Esophagus muscularis mucosa (tissue), 4 donors: ENCODE measurements at regions not wholly inside any gene's neighbourhood (a gene's known extent, or its start where the extent isn't known, plus 50 kb on each side); places are given as distances from the start of the nearest gene placed in this dataset.

ENCODE experiments used
- DNase-seq: peaks from one replicate; pipeline ENCODE4 v3.0.0-alpha.2; 2017; ENCODE audit errors: extremely low spot score
- H3K27ac ChIP-seq, 4 donors: fragments of 200-600 bp; sonication (generic); replicated peaks in 1 of 4; 1 replicate in 3 of 4; 2 replicates in 1 of 4; pipeline ENCODE4 v1.5.1; 2016 to 2019; ENCODE audit warnings: mild to moderate bottlenecking in 1 of 4
- H3K27me3 ChIP-seq, 4 donors: fragments of 200-600 bp; sonication (generic); one replicate each; pipeline versions ENCODE4 v1.5.1 to v1.6.0; 2016 to 2019
- H3K36me3 ChIP-seq, 4 donors: fragments of 200-600 bp; sonication (generic); one replicate each; pipeline ENCODE4 v1.5.1; 2016 to 2019
- H3K4me1 ChIP-seq, 4 donors: fragments of 200-600 bp; sonication (generic); one replicate each; pipeline ENCODE4 v1.5.1; 2016 to 2019
- H3K4me3 ChIP-seq, 4 donors: fragments of 200-600 bp; sonication (generic); 1 replicate in 2 of 4; 2 replicates in 2 of 4; pipeline ENCODE4 v1.5.1; 2016 to 2019; ENCODE audit warnings: mild to moderate bottlenecking in 4 of 4, moderate library complexity in 1 of 4
- H3K9me3 ChIP-seq, 4 donors: fragments of 200-600 bp; sonication (generic); 1 replicate in 3 of 4; 2 replicates in 1 of 4; pipeline ENCODE4 v1.5.1; 2016 to 2019
- EP300 ChIP-seq: sonication (generic); formaldehyde crosslinking; IDR thresholded peaks from one replicate; pipeline ENCODE4 v1.6.1; 2017; ENCODE audit warnings: antibody characterized with exemption
- POLR2A ChIP-seq: fragments of 450-650 bp; IDR thresholded peaks from one replicate; pipeline ENCODE4 v1.6.1; 2017; ENCODE audit warnings: antibody characterized with exemption, moderate library complexity, mild to moderate bottlenecking, low read depth
- POLR2AphosphoS5 ChIP-seq, 2 donors: sonication (generic); formaldehyde crosslinking; IDR thresholded peaks; one replicate each; pipeline ENCODE4 v1.6.1; 2017; ENCODE audit warnings: antibody characterized with exemption in 2 of 2
- WGBS: methylation state at CpG from one replicate; pipeline ENCODE4 v1.1.5; 2018; 5-methylcytosine and 5-hydroxymethylcytosine counted together
- intact Hi-C: fragments of 100-400 bp; cut with DNase I; formaldehyde crosslinking; loops from one replicate; pipeline ENCODE4 v1.15.1; 2023
- TF ChIP-seq, protein P1 (sequence below), 3 experiments: fragments of 200-600 bp in 2 of 3; fragments of 450-650 bp in 1 of 3; sonication (generic) in 2 of 3; IDR thresholded peaks; one replicate each; pipeline ENCODE4 v1.5.1; 2017 to 2019; ENCODE audit warnings: antibody characterized with exemption in 3 of 3, mild to moderate bottlenecking in 2 of 3, moderate library complexity in 1 of 3

DNA sequence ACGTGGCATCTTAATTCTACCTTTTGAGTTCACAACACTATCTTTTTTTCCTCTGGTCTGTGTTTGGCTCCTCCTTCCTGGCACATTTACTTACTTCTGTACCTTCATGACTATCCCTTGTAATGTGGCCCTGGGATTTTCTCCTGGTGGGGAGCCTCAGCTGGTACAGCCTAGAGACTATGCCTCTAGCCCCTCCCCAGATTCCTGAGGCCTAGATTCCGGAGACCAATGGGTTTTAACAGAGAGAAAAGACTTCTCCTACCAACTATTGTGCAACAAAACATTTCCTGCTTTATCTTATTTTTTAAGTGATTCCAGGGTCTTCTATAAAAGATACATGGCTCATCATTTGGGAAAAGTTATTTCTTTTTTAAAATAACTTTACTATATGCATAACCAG is 216.2 kb upstream of the KRR1 start:
- WGBS: 95% methylated on average over 2 of the region's 2 CpGs
- no peak for TF ChIP-seq POLR2A
- H3K27me3 ChIP-seq: no peaks in the 10 kb centered on the region
- no peaks in the 10 kb centered on the region for H3K36me3 ChIP-seq
- DNase-seq: no peak
- intact Hi-C loops: loop anchor here (10.0 kb wide), 1 partner anchor 307 kb away; the partner anchor contains the start of gene PHLDA1
- no peaks in the 10 kb centered on the region for H3K9me3 ChIP-seq
- no peak overlapping the region for H3K4me3 ChIP-seq
- peaks cover 24 to 35% (median 27%) of the 10 kb centered on the region in 4 donors for H3K4me1 ChIP-seq
- no peak overlapping the region for H3K27ac ChIP-seq

DNA sequence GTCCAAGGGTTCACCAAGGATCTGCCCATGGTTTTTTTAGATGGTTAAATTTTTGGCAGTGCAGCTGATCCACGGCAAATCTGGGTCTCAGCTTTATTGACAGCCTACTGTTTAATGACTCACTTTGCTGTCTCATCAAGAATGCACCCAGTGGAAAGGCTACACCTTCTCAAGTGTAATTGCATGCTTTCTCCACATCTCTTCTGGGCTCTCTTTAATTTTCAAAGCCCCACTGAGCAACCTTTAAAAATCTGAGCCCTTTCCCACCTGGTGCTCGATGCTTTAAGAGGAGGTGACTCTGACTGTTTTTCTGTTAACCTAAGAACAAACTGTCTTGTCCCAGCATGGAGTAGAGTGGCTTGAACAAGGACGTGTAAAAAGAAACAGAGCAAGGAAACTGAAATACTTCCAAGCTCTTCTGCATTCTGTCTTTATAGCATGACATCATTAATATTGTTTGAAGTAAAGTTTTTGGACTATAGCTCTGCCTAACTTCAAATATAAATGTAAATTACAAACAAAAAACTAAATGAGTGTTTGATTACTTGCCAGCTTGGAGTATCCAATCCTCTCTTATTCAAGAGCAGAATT is 214.2 kb upstream of the KRR1 start:
- no peak for DNase-seq
- H3K4me1 ChIP-seq: peaks cover 43 to 55% (median 47%) of the 10 kb centered on the region in 4 donors
- no peaks in the 10 kb centered on the region for H3K9me3 ChIP-seq
- intact Hi-C loops: loop anchor here (10.0 kb wide), 1 partner anchor 309 kb away; the partner anchor contains the start of gene PHLDA1
- no peak for TF ChIP-seq POLR2AphosphoS5 (IDR thresholded peaks at IDR 0.05)
- peak overlapping the region in 2 of 4 donors; percentile 40 to 50 for H3K27ac ChIP-seq
- WGBS: 16% methylated on average over 3 of the region's 3 CpGs
- no peak overlapping the region for H3K4me3 ChIP-seq
- no peaks in the 10 kb centered on the region for H3K36me3 ChIP-seq
- no peaks in the 10 kb centered on the region for H3K27me3 ChIP-seq

DNA sequence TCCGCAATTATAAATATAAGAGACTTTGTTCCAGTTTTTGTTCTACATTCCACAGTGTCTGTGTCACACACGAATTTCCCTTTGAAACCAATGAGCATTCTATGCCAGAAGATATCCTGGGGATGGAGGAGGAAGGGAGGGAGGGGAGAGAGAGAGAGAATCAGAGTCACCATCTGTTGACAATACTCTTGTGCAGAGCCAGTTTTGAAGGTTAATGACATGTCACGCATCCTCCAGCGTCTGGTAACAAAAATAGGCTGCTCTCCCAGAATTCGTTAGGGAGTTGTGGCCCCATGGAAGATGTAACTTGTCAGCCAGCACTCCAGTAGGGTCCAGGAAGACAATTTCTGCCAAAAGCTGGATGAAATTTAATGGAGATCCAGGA is 213.5 kb upstream of the KRR1 start:
- Histone ChIP-seq H3K4me3 (no peak overlapping the region), H3K9me3 (no peaks in the 10 kb centered on the region), H3K27ac (peak overlapping the region; percentile 29 to 50 (median 35)), H3K36me3 (no peaks in the 10 kb centered on the region), H3K27me3 (no peaks in the 10 kb centered on the region), H3K4me1 (peaks cover 46 to 61% (median 50%) of the 10 kb centered on the region in 4 donors)
- intact Hi-C loops: loop anchor here (10.0 kb wide), 1 partner anchor 310 kb away; the partner anchor contains the start of gene PHLDA1
- no peak for DNase-seq
- TF ChIP-seq, protein P1, sequence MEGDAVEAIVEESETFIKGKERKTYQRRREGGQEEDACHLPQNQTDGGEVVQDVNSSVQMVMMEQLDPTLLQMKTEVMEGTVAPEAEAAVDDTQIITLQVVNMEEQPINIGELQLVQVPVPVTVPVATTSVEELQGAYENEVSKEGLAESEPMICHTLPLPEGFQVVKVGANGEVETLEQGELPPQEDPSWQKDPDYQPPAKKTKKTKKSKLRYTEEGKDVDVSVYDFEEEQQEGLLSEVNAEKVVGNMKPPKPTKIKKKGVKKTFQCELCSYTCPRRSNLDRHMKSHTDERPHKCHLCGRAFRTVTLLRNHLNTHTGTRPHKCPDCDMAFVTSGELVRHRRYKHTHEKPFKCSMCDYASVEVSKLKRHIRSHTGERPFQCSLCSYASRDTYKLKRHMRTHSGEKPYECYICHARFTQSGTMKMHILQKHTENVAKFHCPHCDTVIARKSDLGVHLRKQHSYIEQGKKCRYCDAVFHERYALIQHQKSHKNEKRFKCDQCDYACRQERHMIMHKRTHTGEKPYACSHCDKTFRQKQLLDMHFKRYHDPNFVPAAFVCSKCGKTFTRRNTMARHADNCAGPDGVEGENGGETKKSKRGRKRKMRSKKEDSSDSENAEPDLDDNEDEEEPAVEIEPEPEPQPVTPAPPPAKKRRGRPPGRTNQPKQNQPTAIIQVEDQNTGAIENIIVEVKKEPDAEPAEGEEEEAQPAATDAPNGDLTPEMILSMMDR (IDR thresholded peaks at IDR 0.05): no peak
- no peak for TF ChIP-seq EP300
- peak in 1 of 2 donors; percentile 26 for TF ChIP-seq POLR2AphosphoS5 (IDR thresholded peaks at IDR 0.05)
- TF ChIP-seq POLR2A: no peak
- whole genome bisulfite sequencing: 16% methylated on average over 5 of the region's 5 CpGs

DNA sequence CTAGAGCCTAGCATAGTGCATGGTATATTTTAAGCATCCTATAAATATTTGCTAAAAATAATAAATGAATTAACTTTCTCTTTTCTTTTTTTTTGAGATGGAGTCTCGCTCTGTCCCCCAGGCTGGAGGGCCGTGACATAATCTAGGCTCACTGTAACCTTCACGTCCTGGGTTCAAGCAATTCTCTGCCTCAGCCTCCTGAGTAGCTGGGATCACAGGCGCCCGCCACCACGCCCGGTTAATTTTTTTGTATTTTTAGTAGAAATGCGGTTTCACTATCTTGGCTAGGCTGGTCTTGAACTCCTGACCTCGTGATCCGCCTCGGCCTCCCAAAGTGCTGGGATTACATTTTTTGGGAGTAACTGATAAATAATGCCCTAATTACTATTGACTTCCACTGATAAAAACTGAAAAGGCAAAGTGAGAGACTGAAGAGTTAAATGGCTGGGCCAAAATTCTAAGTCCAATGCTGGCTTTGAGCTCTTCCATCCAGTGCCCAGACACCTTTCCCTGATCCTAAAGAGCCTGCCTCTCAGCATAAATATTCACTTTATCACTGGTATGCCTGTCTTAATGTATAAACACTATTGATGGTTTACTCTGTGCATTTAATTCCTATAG is 213.0 kb upstream of the KRR1 start:
- Histone ChIP-seq H3K4me1 (peaks cover 46 to 61% (median 50%) of the 10 kb centered on the region in 4 donors), H3K36me3 (no peaks in the 10 kb centered on the region), H3K27ac (peak overlapping the region; percentile 29 to 50 (median 35)), H3K4me3 (no peak overlapping the region), H3K27me3 (no peaks in the 10 kb centered on the region), H3K9me3 (no peaks in the 10 kb centered on the region)
- no peak for TF ChIP-seq EP300
- TF ChIP-seq POLR2AphosphoS5 (IDR thresholded peaks at IDR 0.05): no peak
- DNase-seq: no peak
- intact Hi-C loops: loop anchor here (10.0 kb wide), 1 partner anchor 310 kb away; the partner anchor contains the start of gene PHLDA1
- whole genome bisulfite sequencing: 92% methylated on average over 11 of the region's 11 CpGs

DNA sequence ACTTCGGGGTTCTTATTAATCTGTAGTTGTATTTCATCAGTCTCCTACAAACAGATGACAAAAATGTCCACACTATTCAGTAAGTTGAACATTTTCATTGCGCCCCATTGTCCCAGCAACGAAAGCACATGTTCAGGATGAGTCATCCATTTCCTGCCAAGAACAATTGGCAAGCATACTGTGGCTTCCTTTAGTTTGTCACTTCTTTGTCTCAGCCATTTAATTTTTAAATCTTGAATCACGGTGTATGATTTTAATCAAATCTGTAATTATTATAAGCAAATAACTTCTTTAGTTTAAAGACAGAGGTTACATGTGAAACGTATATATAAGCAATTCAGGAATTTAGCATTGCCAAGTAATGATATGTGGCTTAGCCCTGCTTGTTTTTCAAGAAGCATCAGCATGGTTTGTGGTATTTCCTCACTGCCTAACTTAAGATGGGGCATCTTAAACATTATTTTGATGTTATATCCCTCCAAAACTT is 211.3 kb upstream of the KRR1 start:
- H3K36me3 ChIP-seq: no peaks in the 10 kb centered on the region
- H3K4me3 ChIP-seq: no peak overlapping the region
- no peak for DNase-seq
- peak overlapping the region; percentile 55 to 73 (median 60) for H3K27ac ChIP-seq
- no peaks in the 10 kb centered on the region for H3K27me3 ChIP-seq
- H3K9me3 ChIP-seq: no peaks in the 10 kb centered on the region
- WGBS: 4% methylated on average over 5 of the region's 5 CpGs
- intact Hi-C loops: loop anchor here (10.0 kb wide), 1 partner anchor 312 kb away; the partner anchor contains the start of gene PHLDA1
- H3K4me1 ChIP-seq: peaks cover 46 to 61% (median 50%) of the 10 kb centered on the region in 4 donors
- TF ChIP-seq POLR2A (no peak), POLR2AphosphoS5 (IDR thresholded peaks at IDR 0.05) (peak; percentile 75 to 79)

DNA sequence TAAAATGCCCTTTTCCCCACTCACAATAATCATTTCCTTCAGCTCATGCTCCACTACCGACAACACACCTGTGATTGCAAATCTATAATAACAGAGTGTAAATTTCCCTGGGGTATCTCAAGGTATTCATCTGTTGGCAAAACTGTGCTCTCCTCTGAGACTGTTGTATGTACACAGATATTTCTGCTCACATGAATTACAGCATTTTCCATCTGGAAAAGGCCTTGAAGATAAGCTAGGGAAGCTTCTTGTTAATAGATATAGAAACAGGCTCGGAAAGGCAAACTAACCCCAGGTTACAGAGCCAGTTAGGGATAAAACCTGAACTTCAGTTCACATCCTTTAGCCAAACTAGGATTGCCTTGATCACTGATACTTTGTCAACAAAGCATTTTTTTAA is 210.4 kb upstream of the KRR1 start:
- intact Hi-C loops: loop anchor here (10.0 kb wide), 1 partner anchor 313 kb away; the partner anchor contains the start of gene PHLDA1
- no peak for DNase-seq
- H3K27ac ChIP-seq: peak overlapping the region; percentile 31 to 73 (median 56)

More for the DNA sequence above, 210.4 kb upstream of the KRR1 start:
- H3K9me3 ChIP-seq: no peaks in the 10 kb centered on the region
- 84% methylated on average over 2 of the region's 2 CpGs for whole genome bisulfite sequencing
- H3K4me3 ChIP-seq: no peak overlapping the region
- H3K4me1 ChIP-seq: peaks cover 46 to 61% (median 50%) of the 10 kb centered on the region in 4 donors
- TF ChIP-seq, protein P1 (IDR thresholded peaks at IDR 0.05): no peak
- TF ChIP-seq POLR2AphosphoS5 (IDR thresholded peaks at IDR 0.05) (no peak), POLR2A (no peak), EP300 (no peak)
- H3K36me3 ChIP-seq: no peaks in the 10 kb centered on the region
- H3K27me3 ChIP-seq: no peaks in the 10 kb centered on the region
